Endothelial cell of umbilical vein (primary cell): ENCODE measurements at regions not wholly inside any gene's neighbourhood (a gene's known extent, or its start where the extent isn't known, plus 50 kb on each side); places are given as distances from the start of the nearest gene placed in this dataset.

Source experiments
- BruUV-seq: library from RNA; stranded (reverse); fragments of 400-500 nt; replicated peaks from 2 replicates; lab custom pipeline; 2021; lab: Mats Ljungman, UMichigan
- CTCF ChIA-PET: fragments of 300-600, 350-600 bp; sonication (Branson Sonifier 250); formaldehyde crosslinking; loops from one replicate; lab custom pipeline; 2021; ENCODE audit warnings: antibody characterized with exemption, inconsistent platforms; lab: Charles Lee
- POLR2A ChIA-PET: fragments of 300-600, 350-600 bp; sonication (Branson Sonifier 250); formaldehyde crosslinking; loops from one replicate; lab custom pipeline; 2021; ENCODE audit warnings: antibody characterized with exemption, inconsistent platforms; lab: Charles Lee
- DNase-seq: peaks from one replicate; pipeline ENCODE4 v3.0.0-alpha.2; 2011; ENCODE audit warnings: low read depth, low spot score
- FAIRE-seq: peaks from 2 replicates; lab custom pipeline; 2011; peaks lifted over from hg19 to GRCh38; lab: Jason Lieb, UNC
- H2AFZ ChIP-seq: 2 replicates; pipeline ENCODE4 v1.6.0; 2012; ENCODE audit warnings: low read depth, low read length, control low read depth, inconsistent platforms
- H3K27ac ChIP-seq: 2 replicates; pipeline ENCODE4 v1.5.1; 2011; ENCODE audit warnings: low read depth, mild to moderate bottlenecking, control low read depth, low read length, moderate library complexity; ENCODE audit not compliant: insufficient read depth
- H3K27me3 ChIP-seq, 2 experiments: 2 replicates each; pipeline versions ENCODE4 v1.6.0 to v1.6.1; 2011; ENCODE audit warnings: low read length in 2 of 2, mixed read lengths in 1 of 2; ENCODE audit not compliant: control insufficient read depth in 2 of 2, insufficient read depth in 2 of 2
- H3K36me3 ChIP-seq, 2 experiments: 2 replicates in 1 of 2; 3 replicates in 1 of 2; pipeline ENCODE4 v1.5.1; 2011; ENCODE audit warnings: low read length in 2 of 2, mild to moderate bottlenecking in 1 of 2, moderate library complexity in 1 of 2; ENCODE audit not compliant: control insufficient read depth in 2 of 2, insufficient read depth in 2 of 2; ENCODE audit errors: extremely low read depth in 1 of 2
- H3K4me1 ChIP-seq: 3 replicates; pipeline ENCODE4 v1.5.1; 2011; ENCODE audit warnings: mild to moderate bottlenecking, low read length; ENCODE audit not compliant: control insufficient read depth, insufficient read depth; ENCODE audit errors: extremely low read depth
- H3K4me2 ChIP-seq: 2 replicates; pipeline ENCODE4 v1.6.1; 2011; ENCODE audit warnings: low read length, control low read depth, mixed read lengths; ENCODE audit not compliant: insufficient read depth
- H3K4me3 ChIP-seq, 3 experiments: fragments of 200-600 bp in 1 of 3; sonication (generic), shearing (Covaris generic) in 1 of 3; replicated peaks in 1 of 3; 2 replicates each; pipeline ENCODE4 v1.5.1; 2011 to 2016; ENCODE audit warnings: control low read depth in 3 of 3, low read length in 3 of 3, mild to moderate bottlenecking in 2 of 3, inconsistent platforms in 1 of 3, low read depth in 1 of 3, moderate library complexity in 1 of 3; ENCODE audit not compliant: insufficient read depth in 1 of 3
- H3K79me2 ChIP-seq: 2 replicates; pipeline ENCODE4 v1.6.0; 2012; ENCODE audit warnings: low read length, inconsistent platforms; ENCODE audit not compliant: control insufficient read depth, insufficient read depth
- H3K9ac ChIP-seq: replicated peaks from 2 replicates; pipeline ENCODE3; 2011; ENCODE audit warnings: low read length, control low read depth; ENCODE audit not compliant: insufficient read depth; ENCODE audit errors: extremely low read depth
- H3K9me1 ChIP-seq: replicated peaks from 3 replicates; pipeline ENCODE4 v1.6.0; 2011; ENCODE audit warnings: mild to moderate bottlenecking, low read length; ENCODE audit not compliant: control insufficient read depth, insufficient read depth; ENCODE audit errors: extremely low read depth
- H3K9me3 ChIP-seq: replicated peaks from 2 replicates; pipeline ENCODE4 v1.5.1; 2012; ENCODE audit warnings: low read length, inconsistent platforms; ENCODE audit not compliant: control insufficient read depth, insufficient read depth
- H4K20me1 ChIP-seq: replicated peaks from 2 replicates; pipeline ENCODE3; 2011; ENCODE audit warnings: mild to moderate bottlenecking, low read length; ENCODE audit not compliant: control insufficient read depth, insufficient read depth; ENCODE audit errors: extremely low read depth
- EZH2 ChIP-seq: IDR thresholded peaks from 2 replicates; pipeline ENCODE4 v1.6.1; 2012; ENCODE audit warnings: borderline replicate concordance, low read depth, mild to moderate bottlenecking, moderate library complexity, low read length, inconsistent platforms; ENCODE audit not compliant: severe bottlenecking
- JUN ChIP-seq: IDR thresholded peaks from 2 replicates; pipeline ENCODE4 v1.6.1; 2011; ENCODE audit warnings: borderline replicate concordance, low read depth; ENCODE audit not compliant: insufficient read length, insufficient read depth
- MYC ChIP-seq: IDR thresholded peaks from one replicate; pipeline ENCODE4 v1.6.1; 2011; ENCODE audit warnings: mild to moderate bottlenecking, low read depth, low read length
- dilution Hi-C: fragments of 300-500 bp; cut with MboI; formaldehyde crosslinking; loops from one replicate; pipeline ENCODE4 v1.15.0; 2019; ENCODE audit warnings: low sequenced_read_pairs; ENCODE audit not compliant: extremely low pct_ligation_motif_present
- intact Hi-C: fragments of 100-400 bp; cut with micrococcal nuclease; formaldehyde crosslinking; loops from one replicate; pipeline ENCODE4 v1.10.0; 2022
- TF ChIP-seq, protein P1 (sequence below): IDR thresholded peaks from 2 replicates; pipeline ENCODE4 v1.6.1; 2011; ENCODE audit not compliant: insufficient read depth, insufficient read length
- TF ChIP-seq, protein P2 (sequence below), 2 donors: IDR thresholded peaks; 1 replicate in 1 of 2; 2 replicates in 1 of 2; pipeline ENCODE4 v1.5.1; 2011; ENCODE audit warnings: low read length in 2 of 2, mild to moderate bottlenecking in 2 of 2, moderate library complexity in 2 of 2, control low read depth in 1 of 2, inconsistent platforms in 1 of 2, low read depth in 1 of 2; ENCODE audit not compliant: insufficient read depth in 1 of 2; ENCODE audit errors: extremely low read depth in 1 of 2

DNA sequence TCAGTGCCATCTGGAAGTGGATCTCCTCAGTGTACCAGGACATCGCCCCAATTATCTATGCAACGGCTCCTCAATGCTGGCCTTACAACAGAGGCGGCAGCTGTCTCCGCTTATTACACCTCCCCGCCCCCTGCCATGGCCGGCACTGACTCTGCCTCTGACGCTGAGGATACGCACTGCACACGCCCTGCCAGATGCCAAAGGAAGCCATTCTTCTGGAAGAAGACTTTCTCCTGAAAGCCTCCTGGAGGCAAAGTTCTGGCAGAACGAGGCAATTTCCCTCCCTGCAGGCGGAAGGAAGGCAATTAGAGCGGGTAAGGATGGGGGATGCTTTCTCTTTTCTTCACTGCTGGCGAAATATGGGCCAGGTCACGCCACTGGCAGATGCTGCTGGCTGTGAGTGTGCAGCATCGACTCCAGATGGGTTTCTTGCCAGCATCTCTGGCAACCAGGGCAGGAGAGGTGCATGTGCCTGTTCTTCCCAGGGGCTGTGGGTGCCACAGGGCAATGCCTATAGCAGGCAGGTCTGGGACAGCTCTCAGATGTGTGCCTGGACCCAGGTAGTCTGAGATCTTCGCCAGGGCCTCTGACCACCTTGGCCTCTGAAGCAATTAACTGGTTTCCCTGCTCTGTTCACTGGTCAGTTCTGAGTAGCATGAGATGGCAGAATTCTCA, 62.2 kb upstream of the MRPS22 start:
- no peaks in the 10 kb centered on the region for H3K4me1 ChIP-seq
- H3K9me3 ChIP-seq = no peaks in the 10 kb centered on the region
- H4K20me1 ChIP-seq = no peaks in the 10 kb centered on the region
- no peak overlapping the region for H3K4me3 ChIP-seq
- H2AFZ ChIP-seq = no peak overlapping the region
- intact Hi-C loops = no loop called here
- no peak overlapping the region for H3K9ac ChIP-seq
- no peaks in the 10 kb centered on the region for H3K79me2 ChIP-seq
- H3K27ac ChIP-seq = no peak overlapping the region
- TF ChIP-seq, protein P1, sequence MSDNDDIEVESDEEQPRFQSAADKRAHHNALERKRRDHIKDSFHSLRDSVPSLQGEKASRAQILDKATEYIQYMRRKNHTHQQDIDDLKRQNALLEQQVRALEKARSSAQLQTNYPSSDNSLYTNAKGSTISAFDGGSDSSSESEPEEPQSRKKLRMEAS = no peak
- TF ChIP-seq MYC (no peak), JUN (no peak)
- ChIA-PET CTCF (interaction anchor here (1.3 kb wide), 1 partner anchor 346 kb away, joined by 6 read pairs; no protein-coding TSS in a partner anchor), POLR2A (no interaction called here)
- FAIRE-seq = no peak
- DNase-seq = no peak
- no TSS peak for BruUV-seq
- H3K4me2 ChIP-seq = no peak overlapping the region
- H3K36me3 ChIP-seq = no peaks in the 10 kb centered on the region
- no peaks in the 10 kb centered on the region for H3K9me1 ChIP-seq
- dilution Hi-C loops = no loop called here
- no peaks in the 10 kb centered on the region for H3K27me3 ChIP-seq

DNA sequence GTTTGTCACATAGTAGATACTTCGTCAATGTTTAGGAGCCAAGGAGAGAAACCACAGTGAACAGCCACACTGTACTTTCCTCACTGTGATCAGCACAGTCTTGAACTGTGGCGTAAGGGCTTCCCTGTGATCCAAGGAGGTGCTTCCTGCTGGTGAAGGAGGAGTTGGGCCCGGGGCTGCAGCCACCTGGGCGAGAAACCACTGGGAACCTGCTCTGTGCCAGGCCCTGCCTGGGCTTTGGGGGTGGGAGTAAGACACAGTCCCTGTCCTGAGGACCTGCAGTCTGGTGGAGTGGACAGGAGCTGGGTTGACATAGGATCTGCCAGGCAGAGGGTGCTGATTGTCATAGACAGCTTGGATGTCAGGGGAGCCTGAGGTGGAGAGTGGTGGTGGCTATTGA, 60.5 kb upstream of the MRPS22 start:
- H3K36me3 ChIP-seq = no peaks in the 10 kb centered on the region
- dilution Hi-C loops = no loop called here
- H3K9me3 ChIP-seq = no peaks in the 10 kb centered on the region
- H3K79me2 ChIP-seq = no peaks in the 10 kb centered on the region
- no peaks in the 10 kb centered on the region for H3K4me1 ChIP-seq
- POLR2A ChIA-PET = no interaction called here
- FAIRE-seq (no peak), DNase-seq (no peak)
- H3K9me1 ChIP-seq = no peaks in the 10 kb centered on the region
- H4K20me1 ChIP-seq = no peaks in the 10 kb centered on the region
- intact Hi-C loops = no loop called here
- no peak overlapping the region for H3K4me3 ChIP-seq
- H3K27ac ChIP-seq = no peak overlapping the region
- TF ChIP-seq, protein P2, sequence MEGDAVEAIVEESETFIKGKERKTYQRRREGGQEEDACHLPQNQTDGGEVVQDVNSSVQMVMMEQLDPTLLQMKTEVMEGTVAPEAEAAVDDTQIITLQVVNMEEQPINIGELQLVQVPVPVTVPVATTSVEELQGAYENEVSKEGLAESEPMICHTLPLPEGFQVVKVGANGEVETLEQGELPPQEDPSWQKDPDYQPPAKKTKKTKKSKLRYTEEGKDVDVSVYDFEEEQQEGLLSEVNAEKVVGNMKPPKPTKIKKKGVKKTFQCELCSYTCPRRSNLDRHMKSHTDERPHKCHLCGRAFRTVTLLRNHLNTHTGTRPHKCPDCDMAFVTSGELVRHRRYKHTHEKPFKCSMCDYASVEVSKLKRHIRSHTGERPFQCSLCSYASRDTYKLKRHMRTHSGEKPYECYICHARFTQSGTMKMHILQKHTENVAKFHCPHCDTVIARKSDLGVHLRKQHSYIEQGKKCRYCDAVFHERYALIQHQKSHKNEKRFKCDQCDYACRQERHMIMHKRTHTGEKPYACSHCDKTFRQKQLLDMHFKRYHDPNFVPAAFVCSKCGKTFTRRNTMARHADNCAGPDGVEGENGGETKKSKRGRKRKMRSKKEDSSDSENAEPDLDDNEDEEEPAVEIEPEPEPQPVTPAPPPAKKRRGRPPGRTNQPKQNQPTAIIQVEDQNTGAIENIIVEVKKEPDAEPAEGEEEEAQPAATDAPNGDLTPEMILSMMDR (IDR thresholded peaks at IDR 0.05; ENCODE audit: extremely low read depth in 1 of 2, insufficient read depth in 1 of 2, low read depth in 1 of 2, low read length in 2 of 2) = no peak
- TF ChIP-seq EZH2 (no peak), MYC (no peak)
- TF ChIP-seq, protein P1 = no peak
- CTCF ChIA-PET = no interaction called here
- no peak overlapping the region for H2AFZ ChIP-seq
- no peaks in the 10 kb centered on the region for H3K27me3 ChIP-seq
- no peak overlapping the region for H3K9ac ChIP-seq
- H3K4me2 ChIP-seq = no peak overlapping the region
- no TSS peak for BruUV-seq
